ENCODE measurements at regions not wholly inside any gene's neighbourhood (a gene's known extent, or its start where the extent isn't known, plus 50 kb on each side); places are given as distances from the start of the nearest gene placed in this dataset.
"Not testable (repeated sequence)": the region's sequence is repeated elsewhere in the genome, so short reads cannot be mapped to it uniquely, and the experiment has no call there.

DNA sequence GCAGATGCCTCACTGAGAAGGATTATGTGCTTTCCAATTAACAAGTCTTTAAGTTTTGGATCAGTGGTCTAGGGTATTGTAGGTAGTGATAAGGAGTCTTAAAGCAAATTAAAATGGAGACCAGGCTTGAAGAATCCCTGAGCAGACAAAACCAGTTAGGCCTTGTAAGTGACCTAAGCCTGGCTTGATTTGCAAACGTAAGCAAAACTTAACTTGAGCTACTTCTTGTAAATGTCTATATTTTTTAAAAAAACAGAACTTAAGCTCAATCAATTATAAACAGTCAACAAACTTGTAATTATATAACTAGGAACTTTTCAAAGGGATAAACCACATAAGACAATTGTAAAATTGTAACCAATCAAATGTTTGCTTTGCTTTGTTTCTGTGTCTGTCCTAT is 72.7 kb upstream of the NALF2 start:
- DNase-seq (ENCODE audit: low read depth in 2 of 2) = no peak

DNA sequence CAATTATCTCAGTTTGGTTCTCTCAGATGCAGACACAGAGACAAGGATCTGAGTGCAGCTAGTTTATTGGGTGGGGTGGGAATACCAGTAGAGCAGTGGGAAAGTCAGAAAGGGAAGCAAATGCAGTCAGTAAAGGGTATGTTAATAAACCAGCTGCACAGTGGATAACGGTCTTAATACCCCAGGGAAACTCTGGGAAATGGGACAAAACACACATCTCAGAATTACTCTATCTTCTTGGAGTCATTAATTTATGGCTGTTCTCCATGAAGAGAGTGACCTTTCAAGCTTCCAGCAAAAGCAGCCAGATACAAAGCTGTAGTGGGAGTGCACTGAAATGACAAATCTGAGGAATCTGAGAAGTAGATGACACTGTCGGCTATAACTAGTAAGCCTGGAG is 73.3 kb upstream of the NALF2 start:
- no peak for DNase-seq (ENCODE audit: low read depth in 2 of 2)

- DNase-seq (ENCODE audit: low read depth in 2 of 2) = no peak
Observed at GRCh38 chrX:69429339-69430015, 74.6 kb upstream of the NALF2 start.

DNA sequence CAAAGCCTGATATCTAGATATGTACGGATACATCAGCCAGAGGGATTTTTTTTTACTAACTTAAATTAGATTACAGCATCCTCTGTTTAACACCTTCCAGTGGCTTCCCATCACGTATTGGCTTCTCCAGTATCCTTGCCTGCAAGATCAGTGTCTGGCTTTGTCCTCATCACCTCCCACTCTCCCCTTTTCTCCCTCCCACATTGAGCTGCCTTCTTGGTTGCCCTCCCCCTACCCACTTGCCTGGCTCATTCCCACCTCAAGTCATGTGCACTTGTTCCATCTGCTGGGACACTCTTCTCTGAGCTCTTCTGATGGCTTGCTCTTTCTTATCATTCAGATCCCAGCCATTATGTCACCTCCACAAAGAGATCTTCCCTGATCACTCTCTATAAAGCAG is 75.9 kb upstream of the NALF2 start:
- no peak for DNase-seq (ENCODE audit: low read depth in 2 of 2)

DNA sequence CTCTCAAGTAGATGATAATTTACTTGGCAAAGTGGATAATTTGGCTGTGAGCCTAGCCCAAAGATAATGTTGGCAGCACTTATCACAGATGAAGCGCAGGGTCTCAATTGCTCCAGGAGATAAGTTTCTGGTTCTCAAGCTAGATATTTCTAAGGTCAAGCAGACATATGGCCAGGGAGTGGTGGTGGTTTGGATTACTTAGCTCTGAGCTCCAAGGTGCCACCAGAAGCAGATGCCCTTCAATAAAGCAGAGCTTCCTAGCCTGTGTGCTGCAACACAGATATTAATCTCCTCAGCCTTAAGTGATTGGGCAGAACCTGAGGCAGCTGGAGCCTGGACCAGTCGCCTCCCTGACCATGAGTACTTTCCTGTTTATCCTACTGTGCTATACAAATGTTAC is 79.2 kb upstream of the NALF2 start:
- no peak for DNase-seq (ENCODE audit: low read depth in 2 of 2)

DNA sequence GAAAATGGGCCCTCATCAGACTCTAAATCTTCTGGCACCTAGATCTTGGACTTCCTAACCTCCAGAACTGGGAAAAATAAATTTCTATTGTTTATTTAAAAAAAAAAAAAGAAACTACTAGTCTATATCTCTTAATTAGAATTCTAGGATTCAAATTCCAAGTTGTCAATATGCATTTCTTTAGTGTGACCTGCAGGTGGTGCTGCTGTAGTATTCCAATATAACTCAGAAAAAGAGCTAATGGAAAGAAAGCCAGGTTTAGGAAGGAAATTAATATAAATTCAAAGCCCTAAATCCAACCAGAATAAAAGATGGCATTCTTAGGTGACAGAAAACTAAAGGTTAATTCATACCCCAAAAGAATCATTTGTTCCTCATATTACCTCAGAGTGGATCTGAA is 80.0 kb upstream of the NALF2 start:
- DNase-seq (ENCODE audit: low read depth in 2 of 2) = no peak

- DNase-seq (ENCODE audit: low read depth in 2 of 2) = not testable (repeated sequence)
Observed at GRCh38 chrX:69422208-69422607, 81.9 kb upstream of the NALF2 start.

- no peak for DNase-seq (ENCODE audit: low read depth in 2 of 2)
Observed at GRCh38 chrX:69415698-69416097, 88.4 kb upstream of the NALF2 start.

- no peak for DNase-seq (ENCODE audit: low read depth in 2 of 2)
Observed at GRCh38 chrX:69412661-69413060, 91.5 kb upstream of the NALF2 start.

DNA sequence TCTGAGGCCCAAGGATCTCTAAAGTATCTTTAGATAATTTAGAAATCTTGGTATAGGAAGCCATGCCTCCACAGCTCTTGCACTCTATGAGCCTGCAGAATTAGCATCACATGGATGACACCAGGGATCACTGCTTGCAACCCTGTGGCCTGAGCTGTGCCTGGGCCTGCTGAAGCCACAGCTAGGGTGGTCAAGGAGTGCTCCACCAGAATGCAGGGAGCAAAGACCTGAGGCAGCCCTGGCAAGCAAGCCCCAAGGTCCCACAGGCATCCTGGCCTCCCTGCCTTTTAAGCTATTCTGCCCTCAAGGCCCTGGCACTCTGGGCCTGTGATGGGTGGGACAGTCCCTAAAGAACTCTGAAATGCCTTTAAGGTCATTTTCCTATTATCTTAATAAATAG is 105.2 kb upstream of the NALF2 start:
- DNase-seq (ENCODE audit: low read depth in 2 of 2) = no peak

GRCh38 chrX:69396916-69397315 is 107.2 kb upstream of the NALF2 start:
- no peak for DNase-seq (ENCODE audit: low read depth in 2 of 2)

DNA sequence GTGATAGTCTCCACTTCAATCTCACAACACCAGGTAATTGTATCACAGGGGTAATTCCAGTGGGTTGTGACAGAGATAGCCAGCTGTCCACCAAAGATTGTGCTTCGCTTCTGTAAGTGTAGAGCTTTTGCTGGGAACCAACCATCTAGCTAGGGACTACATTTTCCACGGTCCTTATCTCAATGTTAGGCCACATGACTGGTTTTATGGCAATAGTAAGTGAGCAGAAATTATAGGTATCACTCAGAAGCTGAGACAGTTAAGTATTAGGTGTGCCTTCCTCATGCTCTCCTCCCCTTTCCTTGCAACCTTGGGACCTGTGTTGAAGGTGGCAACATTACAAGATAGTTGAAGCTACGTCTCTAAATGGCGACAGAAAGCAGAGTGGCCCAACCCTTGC is 108.8 kb upstream of the NALF2 start:
- no peak for DNase-seq (ENCODE audit: low read depth in 2 of 2)

DNA sequence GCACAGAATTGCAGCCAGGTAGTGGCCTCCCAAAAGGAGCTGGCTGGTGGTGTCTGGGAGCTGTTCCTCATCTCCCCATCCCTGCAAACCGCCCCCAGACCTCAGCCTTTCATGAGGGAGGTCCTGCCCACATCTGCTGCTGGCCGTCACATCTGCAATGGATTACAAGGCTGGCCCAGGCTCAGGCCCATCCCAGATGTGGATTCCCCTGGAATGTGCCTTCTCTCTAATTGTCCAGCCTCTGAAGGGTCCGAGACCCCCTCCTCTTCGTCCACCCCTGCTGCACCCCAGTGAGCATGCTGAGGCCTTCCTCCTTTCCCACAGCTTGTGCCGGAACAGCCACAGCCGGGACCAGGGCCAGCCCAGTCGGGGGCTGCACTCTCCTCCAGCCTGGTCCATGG is 115.0 kb upstream of the NALF2 start:
- no peak for DNase-seq (ENCODE audit: low read depth in 2 of 2)

DNA sequence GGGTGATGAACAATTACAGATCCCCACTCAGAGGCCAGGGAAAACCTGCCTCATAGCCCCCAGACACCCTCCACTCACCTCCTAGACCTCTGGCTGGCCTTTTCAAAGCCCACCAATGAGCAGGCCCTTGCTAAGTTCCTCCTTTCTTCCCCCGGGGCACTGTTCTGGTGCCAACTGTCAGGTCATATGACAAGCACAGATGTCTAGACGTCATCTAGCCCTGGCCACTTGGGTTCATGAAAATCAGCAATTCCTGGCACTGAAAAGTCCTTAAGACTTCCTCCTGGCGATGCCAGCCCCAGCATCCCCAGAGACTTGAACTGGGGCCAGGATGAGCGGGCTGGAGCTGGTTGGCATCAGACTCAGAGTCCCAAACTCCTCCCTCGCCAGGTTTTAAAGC is 115.6 kb upstream of the NALF2 start:
- no peak for DNase-seq (ENCODE audit: low read depth in 2 of 2)

- DNase-seq (ENCODE audit: low read depth in 2 of 2) = no peak
Observed at GRCh38 chrX:69387567-69388487, 116.3 kb upstream of the NALF2 start.

DNA sequence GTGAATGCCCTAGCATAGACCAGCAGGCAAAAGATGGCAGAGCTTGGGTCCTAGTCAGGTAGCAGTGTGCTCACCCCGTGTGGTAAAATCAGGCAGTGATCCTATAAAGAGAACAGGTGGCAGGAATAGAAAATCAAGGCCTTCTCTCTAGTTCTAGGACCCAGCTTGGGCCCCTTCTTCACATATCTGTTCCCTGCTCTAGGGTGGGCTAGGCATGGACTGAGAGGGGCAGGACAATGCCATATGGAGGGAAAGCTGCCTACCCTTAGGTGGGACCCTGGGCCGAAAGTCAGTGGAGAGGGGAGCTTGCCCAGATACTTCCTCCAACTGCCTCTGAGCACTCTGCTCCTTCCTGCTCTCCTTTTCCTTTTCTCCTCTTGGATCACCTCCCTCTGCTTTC is 117.4 kb upstream of the NALF2 start:
- no peak for DNase-seq (ENCODE audit: low read depth in 2 of 2)

DNA sequence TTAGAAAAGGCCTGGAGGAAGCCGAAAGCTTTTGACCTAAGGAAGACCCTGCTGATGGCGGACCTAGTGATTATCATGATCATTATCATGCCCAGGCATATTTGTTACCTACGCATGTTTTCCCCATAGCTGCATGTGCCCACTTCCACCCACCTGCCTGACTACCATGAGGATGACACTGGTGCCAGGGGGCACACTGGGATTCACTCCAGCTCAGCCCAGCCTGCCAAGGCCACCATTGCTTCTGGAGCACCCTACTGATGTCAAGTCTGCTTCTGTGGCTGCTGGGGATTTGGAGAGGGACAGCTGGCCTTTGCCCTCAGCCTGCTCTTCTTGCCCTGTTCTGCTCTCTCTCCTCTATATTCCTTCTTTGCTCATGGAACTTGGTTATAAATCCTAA is 124.7 kb upstream of the NALF2 start:
- DNase-seq (ENCODE audit: low read depth in 2 of 2) = no peak

DNA sequence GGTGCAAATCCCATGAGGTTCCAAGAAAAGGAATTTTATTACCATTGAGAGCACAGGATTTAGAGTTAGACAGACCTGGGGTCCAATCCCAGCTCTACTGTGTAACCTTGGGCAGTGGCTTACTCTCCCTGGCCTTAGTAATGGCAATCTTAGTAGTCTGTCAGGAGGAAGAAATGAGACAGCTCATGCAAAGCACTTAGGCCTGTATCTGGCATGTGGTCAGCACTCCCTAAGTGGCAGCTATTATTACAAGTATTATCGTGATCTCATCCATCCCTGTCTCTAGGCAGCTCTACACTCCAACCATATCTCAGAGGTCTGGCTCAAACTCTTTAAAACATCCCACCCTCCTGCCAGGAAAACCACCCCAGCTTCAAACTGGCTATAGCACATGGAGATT is 129.6 kb upstream of the NALF2 start:
- no peak for DNase-seq (ENCODE audit: low read depth in 2 of 2)

DNA sequence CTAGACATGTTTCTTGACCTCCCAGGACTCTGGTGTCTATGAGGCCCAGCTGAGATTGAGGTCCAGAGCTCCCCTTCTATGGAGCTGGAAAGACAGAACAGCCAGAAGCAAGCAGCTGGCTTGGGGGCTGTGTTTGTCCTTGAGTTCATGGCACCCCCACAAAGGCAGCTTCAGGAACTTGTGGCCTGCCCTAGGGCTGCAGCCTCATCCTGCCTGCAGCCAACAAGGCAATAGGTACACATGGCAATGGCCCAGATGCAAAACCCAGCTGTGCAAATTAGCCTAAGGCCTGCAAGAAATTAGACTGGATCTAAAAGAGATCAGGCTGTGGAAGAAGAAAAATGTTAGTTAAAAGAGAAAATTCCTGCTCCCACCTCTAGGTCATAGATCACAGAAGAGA is 131.7 kb upstream of the NALF2 start:
- DNase-seq (ENCODE audit: low read depth in 2 of 2) = no peak

DNA sequence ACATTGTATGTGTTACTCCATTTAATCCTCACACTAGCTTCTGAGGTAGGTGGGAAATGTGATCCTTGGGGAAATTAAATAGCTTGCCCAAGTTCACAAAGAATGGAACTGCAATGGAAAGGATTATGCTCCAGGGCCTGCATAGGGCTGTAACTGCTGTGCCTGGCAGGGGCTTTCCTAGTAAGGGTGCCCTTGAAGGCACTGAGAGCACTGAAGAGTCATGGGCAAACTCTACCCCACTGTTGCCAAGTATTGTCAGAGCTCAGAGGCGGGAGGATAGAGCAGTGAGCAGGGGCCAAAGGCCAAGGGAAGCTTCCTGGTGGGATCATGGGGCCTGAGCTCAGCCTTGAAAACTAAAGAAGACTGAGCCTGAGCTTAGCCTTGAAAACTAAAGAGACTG is 133.0 kb upstream of the NALF2 start:
- no peak for DNase-seq (ENCODE audit: low read depth in 2 of 2)

- DNase-seq (ENCODE audit: low read depth in 2 of 2) = no peak
Observed at GRCh38 chrX:69369999-69370398, 134.1 kb upstream of the NALF2 start.

GRCh38 chrX:69366183-69366582 is 137.9 kb upstream of the NALF2 start:
- no peak for DNase-seq (ENCODE audit: low read depth in 2 of 2)

- no peak for DNase-seq (ENCODE audit: low read depth in 2 of 2)
Observed at GRCh38 chrX:69365755-69366154, 138.4 kb upstream of the NALF2 start.

All from stimulated activated CD8-positive, alpha-beta memory T cell treated with anti-CD3 and anti-CD28 coated beads, Interleukin-15, amount 100 ng/mL, for 4 hours (primary cell).